CD4-positive, alpha-beta T cell treated with Interleukin-4 for 1 hour (primary cell): ENCODE measurements at regions not wholly inside any gene's neighbourhood (a gene's known extent, or its start where the extent isn't known, plus 50 kb on each side); places are given as distances from the start of the nearest gene placed in this dataset.
"Not testable (repeated sequence)": the region's sequence is repeated elsewhere in the genome, so short reads cannot be mapped to it uniquely, and the experiment has no call there.

Experiments used
- DNase-seq, 2 donors: peaks; one replicate each; pipeline ENCODE4 v3.0.0-alpha.2; 2020 to 2022

DNA sequence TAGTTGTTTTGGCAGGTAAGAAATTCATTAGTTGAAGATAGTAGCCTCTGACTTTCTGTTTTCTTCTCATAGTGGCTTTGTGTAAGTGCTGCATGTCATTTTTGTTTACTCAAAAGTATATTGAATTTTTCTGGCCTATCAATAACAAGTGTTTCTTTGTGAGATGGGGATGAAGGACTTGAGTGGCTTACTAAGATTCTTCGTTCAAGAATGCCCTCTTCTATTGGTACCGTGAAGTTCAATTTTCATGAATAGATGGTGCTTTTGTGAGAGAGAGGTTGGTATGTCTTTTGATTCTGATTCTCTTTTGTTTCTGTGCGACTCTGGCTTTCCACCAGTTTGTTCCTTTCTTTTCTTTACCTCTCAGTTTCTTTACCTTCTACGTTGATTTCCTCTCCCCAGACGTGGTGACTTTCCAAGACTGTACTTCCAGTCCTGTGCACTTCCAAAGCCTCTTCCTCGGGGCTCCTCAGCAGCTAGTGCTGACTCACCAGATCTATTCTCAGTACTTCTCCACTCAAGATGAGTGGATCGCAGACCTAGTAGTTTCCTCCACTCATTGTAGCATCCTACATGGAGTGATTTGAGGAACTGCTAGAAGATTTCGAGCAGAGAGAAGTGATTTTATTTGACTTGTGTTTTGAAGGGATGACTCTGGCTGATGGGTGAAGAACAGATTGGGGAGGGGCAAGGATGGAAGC is 82.0 kb upstream of the EPHB3 start:
- DNase-seq, result no peak

DNA sequence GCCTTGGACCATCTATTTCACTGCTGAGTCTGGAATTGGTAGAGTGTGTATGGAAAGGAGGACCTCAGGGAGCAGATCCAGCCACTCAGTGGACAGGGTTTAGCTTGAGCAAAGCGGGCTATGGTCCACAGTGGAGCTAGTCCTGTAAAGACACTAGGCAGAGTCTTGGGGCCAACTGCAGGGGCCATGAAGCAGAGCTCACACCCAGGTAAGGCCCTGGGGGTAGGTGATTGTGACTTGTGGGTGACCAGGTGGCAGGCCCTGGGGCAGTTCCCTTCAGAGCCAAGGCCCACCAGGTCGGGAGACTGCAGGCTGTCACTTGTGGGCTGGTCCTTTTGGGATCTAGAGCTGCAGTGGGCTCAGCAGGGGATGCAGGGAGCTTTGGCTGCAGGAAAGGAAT is 80.8 kb upstream of the EPHB3 start:
- DNase-seq, result no peak

DNA sequence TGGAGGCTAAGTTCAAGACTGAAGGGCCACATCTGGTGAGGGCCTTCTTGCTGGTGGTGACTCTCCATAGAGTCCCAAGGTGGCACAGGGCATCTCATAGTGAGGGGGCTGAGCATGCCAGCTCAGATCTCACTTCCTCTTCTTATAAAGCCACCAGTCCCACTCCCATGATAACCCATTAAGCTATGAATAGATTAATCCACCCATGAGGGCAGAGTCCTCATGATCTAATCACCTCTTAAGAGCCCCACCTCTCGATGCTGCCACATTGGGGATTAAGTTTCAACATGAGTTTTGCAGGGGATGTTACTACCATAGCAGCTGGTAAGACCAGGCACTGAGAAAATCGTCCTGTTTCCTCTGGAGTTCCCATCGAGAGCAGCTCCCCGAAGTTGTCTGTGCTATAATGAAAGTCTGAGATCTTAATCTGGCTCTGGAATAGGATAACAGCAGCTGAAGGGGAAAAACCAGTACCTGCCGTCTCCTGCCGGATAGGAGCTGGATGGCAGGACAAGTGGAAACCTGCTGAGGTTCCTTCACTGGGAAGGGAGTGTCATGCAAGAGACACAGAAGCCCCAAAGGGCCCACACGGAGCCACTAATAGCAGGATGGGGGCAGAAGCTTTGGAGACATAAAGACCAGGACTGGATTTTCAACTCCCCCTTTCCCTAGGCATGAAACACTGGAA is 79.5 kb upstream of the EPHB3 start:
- no peak for DNase-seq

DNA sequence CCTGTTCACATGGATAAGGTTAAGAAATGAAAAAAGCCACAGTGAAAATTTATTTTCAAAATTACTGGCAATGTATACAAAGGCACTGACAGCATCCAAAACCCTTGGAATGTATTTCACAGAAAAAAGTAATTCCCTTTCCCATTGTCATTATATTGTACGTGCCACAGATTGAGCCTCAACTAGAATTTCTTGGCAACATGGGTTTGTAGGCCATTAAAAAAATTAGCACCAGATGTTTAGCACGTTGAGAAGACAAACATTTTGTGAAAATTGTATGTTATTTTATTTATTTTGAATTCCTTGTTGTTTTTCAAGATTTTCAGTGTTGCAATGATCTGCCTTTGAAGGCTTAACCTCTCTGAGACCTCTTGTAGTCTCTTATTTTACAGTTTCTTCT is 76.3 kb upstream of the EPHB3 start:
- DNase-seq, result no peak

DNA sequence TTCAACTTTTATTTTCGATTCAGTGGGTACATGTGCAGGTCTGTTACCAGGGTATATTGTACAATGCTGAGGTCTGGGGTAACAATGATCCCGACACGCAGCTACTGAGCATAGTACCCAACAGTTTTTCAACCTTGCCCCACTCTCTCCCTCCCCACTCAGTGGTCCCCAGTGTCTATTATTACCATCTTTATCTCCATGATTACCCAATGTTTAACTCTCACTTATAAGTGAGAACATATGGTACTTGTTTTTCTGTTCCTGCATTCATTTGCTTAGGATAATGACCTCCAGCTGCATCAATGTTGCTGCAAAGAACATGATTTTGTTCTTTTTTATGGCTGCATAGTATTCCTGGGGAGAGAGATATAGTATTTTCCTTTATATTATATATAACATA is 75.7 kb upstream of the EPHB3 start:
- DNase-seq, result no peak

DNA sequence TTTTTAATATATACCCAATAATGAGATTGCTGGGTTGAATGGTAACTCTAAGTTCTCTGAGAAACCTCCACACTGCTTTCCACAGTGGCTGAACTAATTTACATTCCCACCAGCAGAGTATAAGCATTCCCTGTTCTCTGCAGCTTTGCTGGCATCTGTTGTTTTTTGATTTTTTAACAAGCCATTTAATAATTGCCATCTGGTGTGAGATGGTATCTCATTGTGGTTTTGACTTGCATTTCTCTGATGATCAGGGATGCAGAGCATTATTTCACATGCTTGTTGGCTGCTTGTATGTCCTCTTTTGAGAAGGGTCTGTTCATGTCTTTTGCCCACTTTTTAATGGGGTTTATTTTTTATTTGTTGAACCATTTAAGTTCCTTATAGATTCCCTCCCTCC is 75.0 kb upstream of the EPHB3 start:
- DNase-seq, result no peak

DNA sequence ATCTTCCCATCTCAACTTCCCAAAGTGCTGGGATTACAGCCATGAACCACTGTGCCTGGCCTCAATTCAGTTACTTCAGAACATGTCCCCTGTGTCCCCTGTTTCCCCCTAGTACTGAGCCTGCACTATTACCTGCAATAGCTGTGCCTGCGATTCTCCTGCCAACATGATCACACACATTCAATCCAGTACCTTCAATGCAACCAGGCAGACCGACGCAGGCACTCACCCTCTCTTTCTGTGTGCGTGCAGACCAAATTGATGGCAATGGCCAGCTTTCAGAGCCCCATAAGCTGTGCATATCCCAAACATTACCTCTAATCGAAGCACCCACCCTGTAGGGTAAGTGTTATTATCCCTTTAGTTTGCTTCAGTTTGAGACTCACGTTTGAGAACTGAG is 73.0 kb upstream of the EPHB3 start:
- DNase-seq, result no peak

DNA sequence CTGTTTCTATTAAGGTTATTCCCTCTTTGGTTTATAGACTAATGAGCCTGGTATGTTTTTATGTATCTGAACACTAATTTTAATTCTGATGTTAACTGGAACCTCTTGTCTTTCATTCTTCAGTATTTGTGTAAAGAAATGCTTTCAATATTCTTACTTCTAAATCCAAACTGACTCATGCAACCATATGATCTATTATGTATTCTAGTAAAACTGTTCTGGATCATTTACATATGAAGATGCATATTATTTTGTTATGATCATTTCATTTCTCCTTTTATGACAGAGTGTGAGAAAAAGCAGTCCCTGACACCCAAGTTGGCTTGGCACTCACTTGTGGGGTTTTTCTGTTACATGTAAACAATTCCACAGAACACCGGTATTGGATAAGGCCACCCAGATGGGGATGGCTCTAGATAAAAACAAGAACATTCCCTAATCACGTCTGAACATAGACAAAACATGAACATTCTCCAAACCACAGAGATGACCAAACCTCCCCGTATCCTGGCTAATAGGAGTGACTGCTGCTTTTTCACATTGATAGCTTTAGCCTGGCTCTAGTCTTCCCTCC is 72.2 kb upstream of the EPHB3 start:
- DNase-seq, result no peak

DNA sequence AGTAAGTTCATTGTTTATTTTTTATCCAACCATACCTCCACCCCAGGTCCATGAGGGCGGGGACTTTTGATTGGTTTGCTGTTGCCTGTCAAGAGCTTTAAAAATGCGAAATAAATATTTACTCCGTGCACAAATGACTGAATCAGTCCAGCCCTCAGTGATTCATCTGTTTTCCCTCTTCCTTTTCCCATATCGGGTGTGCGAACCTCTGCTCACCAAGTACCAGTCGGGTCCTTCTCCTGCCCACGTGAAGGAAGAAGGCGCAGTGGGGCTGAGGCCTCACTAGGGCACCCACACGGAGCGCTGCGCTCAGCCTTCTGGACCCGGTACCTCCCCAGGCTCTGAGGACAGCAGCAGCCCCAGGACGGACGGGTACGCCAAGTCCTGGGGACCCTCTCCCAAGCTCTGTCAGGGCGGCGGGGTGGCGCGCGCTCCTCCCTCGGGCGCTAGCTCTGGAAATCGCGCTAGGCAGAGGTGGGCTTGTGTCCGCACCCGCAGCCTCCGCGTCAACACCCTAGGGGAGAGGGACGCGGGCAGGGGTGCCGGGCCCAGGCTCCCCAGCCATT is 70.5 kb upstream of the EPHB3 start:
- no peak for DNase-seq

DNA sequence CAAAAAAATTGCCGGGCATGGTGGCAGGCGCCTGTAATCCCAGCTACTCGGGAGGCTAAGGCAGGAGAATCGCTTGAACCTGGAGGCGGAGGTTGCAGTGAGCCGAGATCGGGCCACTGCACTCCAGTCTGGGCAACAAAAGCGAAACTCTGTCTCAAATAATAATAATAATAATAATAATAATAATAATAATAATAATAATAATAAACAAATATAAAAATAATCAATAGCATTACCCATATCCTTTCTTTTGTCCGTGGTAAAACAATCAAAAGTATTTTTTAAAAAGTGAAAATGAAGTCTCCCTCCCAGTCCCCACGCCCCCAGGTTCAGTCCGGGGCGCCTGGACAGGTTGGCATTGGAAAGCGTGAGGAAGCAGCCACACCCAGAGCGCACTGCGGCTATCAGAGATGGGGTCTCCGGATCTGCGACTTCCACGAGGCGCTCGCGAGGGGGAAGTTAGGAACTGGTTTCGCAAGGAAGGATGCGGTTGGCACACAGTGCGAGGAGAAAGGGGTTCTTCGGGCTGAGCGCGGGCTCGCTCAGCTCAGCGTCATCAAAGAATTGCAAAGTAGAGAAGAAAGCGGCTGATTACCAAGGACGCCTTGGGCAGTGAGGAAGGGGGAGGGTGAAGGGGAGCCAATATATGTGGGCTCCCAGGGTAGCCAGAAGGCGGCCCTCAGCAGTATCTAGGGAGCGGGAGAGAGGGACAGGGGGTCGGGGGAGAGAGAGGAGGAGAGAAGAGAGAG is 69.5 kb upstream of the EPHB3 start:
- peak in 1 of 2 donors; percentile 38 for DNase-seq

DNA sequence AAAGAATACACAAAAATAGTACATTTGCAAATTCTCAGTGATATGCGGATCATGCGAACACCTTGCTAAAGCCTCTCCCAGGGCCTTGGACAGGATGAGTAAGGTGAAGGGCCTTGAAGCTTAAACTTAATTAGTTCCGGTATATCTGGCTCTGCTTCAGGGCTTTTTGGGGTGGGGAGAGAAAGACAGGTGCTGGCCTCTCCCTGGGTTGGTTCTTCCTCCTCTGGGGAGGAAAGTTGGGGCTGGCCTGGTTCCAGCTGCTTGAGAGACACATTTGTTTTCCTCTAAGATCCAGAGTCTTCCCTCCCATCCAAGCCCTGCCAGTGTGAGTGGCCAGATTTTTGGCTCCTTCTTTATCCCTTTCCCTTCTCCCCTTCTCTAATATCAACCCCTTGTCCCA is 64.7 kb upstream of the EPHB3 start:
- DNase-seq, result no peak

DNA sequence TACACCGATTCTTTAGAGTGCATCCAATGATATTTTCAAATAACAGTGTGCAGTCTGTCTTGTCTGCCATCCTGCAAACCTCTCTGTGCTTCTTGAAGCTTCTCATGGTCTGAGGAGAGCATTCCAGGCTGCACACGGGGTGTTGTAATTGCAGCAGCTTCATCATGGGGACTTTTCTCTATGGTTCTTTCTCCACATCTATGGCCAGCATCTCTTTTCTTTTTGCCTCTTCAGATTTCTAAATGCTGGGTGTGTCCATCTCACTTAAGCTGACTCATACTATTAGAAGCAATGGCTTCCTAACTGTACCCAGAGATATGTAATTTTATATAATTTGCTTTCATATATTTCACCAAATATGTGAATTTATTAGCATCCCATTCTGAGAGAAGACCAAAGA is 63.8 kb upstream of the EPHB3 start:
- DNase-seq, result no peak

DNA sequence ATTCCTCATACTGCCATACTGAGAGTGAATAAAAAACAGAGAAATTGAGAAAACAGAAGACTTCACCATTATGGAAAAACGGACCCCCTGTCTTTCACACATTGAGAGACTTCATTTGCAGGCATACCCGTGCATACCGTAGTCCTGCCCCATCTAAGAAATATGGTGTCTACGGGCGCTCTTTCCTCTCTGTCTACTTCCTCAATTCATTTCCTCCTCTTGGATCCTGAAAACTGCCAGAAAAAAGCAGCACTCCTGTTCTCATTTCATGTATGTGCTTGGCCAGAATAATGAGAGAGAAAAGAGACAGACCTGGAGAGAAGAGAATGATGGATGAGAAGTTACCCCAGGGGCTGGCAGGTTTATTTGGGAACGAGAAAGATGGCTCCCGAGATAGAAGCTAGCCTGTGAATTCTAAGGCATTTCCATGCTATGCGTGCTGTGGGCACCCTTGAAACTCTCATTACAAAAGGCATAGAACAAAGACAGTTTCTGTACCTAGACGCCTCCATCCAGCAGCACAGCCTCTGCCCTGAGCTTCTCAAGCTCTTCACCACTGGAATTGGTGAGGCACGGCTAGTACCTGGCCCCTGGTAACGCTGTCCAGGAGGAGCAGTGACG is 62.5 kb upstream of the EPHB3 start:
- no peak for DNase-seq

DNA sequence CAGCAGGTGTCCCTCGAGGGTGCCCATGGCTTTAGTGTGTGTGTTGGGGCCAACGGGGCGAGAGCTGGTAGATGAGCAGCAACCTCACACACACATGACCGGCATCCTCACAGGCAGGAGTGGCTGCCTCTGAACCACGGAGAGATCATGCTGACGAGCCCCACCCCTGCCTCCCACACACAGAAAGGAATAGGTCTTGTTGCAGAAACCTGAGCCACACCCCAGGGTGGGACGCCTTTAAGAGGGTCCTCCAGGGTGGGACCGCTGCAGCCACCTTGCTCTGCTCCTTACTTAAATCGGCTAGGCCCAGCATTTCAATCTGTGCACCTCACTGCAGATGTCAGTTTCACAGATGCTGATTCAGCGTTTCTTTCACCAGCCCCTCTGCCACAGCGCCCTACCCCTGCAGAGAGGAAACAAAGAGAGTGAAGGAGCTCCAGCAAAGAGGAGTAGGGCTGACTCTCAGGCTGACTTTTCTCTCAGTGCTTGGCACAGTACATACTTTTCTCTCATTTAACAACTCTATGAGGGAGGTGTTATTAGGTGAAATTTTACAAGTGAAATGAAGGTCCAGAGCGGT is 61.2 kb upstream of the EPHB3 start:
- no peak for DNase-seq

DNA sequence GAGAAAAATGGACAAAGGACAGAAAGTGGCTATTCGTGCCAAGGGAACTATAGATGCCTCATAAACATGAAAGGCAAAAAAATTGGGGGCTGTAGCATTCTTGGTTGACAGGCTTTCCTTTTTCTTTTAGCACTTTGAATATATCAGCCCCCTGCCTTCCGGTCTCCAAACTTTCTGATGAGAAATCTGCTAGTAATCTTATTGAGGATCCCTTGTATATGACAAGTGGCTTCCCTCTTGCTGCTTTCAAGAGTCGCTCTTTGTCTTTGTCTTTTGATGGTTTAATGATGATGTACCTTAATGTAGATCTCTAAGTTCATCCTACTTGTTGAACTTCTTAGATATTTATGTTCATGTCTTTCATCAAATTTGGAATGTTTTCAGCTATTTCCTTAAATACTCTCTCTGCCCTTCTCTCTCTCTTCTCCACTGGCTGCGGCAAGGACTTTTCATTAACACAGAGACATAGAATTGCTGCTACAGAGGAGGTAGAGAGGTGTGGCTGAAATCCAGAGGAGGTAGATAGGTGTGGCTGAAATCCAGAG is 59.4 kb upstream of the EPHB3 start:
- no peak for DNase-seq

DNA sequence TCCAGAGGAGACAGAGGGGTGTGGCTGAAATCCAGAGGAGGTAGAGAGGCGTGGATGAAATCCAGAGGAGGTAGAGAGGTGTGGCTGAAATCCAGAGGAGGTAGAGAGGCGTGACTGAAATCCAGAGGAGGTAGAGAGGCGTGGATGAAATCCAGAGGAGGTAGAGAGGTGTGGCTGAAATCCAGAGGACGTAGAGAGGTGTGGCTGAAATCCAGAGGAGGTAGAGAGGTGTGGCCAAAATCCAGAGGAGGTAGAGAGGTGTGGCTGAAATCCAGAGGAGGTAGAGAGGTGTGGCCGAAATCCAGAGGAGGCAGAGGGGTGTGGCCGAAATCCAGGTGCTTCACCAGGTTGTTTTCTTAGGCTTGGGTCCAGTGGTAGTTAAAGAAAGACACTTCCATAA is 58.7 kb upstream of the EPHB3 start:
- DNase-seq, result not testable (repeated sequence)

DNA sequence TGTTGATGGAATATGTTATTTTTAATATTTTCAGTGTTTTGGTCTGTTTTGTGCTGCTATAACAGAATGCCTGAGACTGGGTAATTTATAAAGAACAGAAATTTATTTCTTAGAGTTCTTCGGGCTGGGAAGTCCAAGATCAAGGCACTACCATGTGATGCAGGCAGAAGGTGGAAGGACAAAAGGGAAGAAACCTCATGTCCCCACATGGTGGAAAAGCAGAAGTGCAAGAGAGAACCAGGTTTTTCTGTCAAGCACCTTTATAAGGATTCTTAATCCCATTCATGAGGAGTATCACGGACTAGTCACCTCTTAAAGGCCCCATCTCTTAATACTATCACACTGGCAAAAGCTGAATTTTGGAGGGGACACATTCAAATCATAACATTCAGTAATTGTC is 57.9 kb upstream of the EPHB3 start:
- DNase-seq, result no peak

DNA sequence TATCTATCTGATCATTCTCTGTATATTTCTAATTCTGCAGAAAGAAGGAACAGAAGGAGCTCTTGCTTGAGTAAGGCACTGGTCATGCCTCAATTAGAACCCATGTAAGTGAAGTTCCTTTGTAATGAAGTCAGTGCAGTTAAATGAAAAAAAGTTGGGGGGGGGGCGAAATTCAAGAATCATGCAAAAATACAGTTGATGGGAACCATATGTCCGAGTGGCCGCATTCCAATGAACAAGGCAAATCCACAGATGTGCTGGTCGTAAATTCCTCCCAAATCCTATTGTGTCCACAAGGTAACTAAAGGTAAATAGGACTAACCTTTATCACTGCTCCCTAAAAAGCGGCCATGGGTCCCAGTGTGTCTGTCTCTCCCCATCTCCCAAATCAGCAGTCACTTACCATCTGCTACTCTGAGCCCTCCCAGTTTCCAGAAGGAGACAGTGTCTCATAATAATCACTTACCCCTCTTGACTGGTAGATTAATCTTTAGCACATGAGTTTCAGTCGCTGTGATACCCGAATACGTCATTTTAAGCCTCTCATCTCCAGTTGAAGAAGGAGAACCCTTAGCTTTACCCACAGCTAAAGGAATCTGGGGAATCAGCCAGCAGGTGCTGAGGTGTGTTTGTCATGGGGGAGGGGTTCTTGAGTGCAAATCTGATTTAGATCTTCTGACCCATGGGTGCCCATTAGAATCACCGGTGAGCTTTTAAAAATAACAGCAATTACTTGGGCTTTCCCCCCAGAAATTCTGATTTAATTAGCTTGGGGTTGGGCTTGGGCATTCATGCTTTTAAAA is 56.3 kb upstream of the EPHB3 start:
- DNase-seq, result no peak

DNA sequence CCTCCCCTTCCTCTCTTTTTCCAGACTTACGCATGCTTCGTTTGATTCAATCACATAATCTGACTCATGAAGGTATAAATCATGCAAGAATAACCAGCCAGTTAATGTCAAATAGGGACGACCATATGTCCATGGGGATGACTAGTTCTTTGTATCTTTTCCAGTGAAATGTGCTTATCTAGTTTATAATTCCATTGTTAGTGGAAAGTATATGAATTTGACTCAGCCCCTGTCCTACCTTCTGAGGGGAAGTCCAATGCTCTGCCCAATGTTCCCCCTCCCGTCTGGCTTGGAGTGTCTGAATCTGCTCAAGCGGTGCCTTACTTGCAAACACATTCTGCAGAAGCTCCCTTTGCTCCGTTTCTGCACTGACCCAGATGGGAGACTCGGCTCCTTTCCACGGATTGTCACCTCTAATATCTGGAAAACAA is 55.0 kb upstream of the EPHB3 start:
- no peak for DNase-seq

DNA sequence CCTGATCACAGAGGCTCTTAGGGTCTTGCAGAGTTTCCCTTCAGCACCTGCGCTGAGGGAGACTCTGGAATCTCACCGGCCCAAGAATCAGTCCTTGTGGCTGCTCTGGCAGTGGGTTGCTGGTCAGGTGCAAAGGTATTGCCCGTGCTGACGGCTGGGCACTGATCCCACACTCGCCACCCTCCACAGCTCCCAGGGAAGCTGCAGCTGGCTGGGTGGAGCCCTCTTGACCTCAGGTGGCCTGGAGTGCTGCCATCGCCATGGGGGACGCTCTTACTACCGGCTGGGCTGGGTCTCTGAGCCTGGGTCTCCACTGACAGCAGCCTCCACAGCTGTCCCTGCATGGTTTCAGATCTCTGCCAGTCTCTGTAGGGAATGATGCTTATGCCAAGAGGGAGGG is 52.6 kb upstream of the EPHB3 start:
- no peak for DNase-seq

DNA sequence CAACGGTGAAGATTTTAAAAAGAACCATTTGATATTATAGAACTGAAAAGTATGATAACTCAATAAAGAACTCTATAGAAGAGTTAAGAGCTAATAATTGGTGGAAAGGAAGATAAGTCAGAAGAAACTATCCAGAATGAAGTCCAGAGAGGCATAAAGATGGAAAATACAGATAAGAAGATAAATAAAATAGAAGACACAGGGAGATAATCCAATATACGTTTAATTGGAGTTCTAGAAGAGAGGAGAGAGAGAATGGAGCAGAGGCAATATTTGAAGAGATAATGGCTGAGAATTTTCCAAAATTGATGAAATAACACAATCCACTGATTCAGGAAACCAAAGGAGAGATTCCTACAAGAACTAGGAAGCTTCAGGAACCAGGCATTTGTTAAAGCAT is 49.8 kb upstream of the EPHB3 start:
- DNase-seq, result no peak
